LNCaP clone FGC (cell line): ENCODE measurements at regions not wholly inside any gene's neighbourhood (a gene's known extent, or its start where the extent isn't known, plus 50 kb on each side); places are given as distances from the start of the nearest gene placed in this dataset.

Source experiments
- DNase-seq: peaks from one replicate; pipeline ENCODE4 v3.0.0-alpha.2; 2011; ENCODE audit warnings: low read depth
- H3K4me3 ChIP-seq: 2 replicates; pipeline ENCODE4 v1.5.1; 2011; ENCODE audit warnings: mild to moderate bottlenecking, low read depth, low read length, control low read depth
- CTCF ChIP-seq: IDR thresholded peaks from 2 replicates; pipeline ENCODE4 v1.5.1; 2012; ENCODE audit warnings: mild to moderate bottlenecking; ENCODE audit not compliant: control insufficient read depth, insufficient read depth; ENCODE audit errors: extremely low read depth

- no peak overlapping the region for H3K4me3 ChIP-seq
- DNase-seq, result peak; percentile 84
- no peak for TF ChIP-seq CTCF
Observed at GRCh38 chr6:131368198-131368911, 204.7 kb upstream of the ARG1 start.

GRCh38 chr6:131372535-131372934, 200.5 kb upstream of the ARG1 start:
- DNase-seq, result no peak
- H3K4me3 ChIP-seq, result no peak overlapping the region
- no peak for TF ChIP-seq CTCF

GRCh38 chr6:131377112-131377705, 195.8 kb upstream of the ARG1 start:
- no peak for TF ChIP-seq CTCF
- H3K4me3 ChIP-seq, result no peak overlapping the region
- DNase-seq, result no peak

- H3K4me3 ChIP-seq, result no peak overlapping the region
- DNase-seq, result no peak
- no peak for TF ChIP-seq CTCF
Observed at GRCh38 chr6:131378874-131379273, 194.2 kb upstream of the ARG1 start.

- no peak for DNase-seq
- H3K4me3 ChIP-seq, result no peak overlapping the region
- TF ChIP-seq CTCF, result no peak
Observed at GRCh38 chr6:131379948-131380347, 193.1 kb upstream of the ARG1 start.

- no peak overlapping the region for H3K4me3 ChIP-seq
- no peak for DNase-seq
- no peak for TF ChIP-seq CTCF
Observed at GRCh38 chr6:131381052-131381708, 191.8 kb upstream of the ARG1 start.
